ENCODE measurements at regions not wholly inside any gene's neighbourhood (a gene's known extent, or its start where the extent isn't known, plus 50 kb on each side); places are given as distances from the start of the nearest gene placed in this dataset.

GRCh38 chr1:29876441-29876840 is 640.1 kb downstream of the PTPRU start:
- ATAC-seq, result no peak
- TF ChIP-seq CSRNP3 (CRISPR knock-in tag; IDR thresholded peaks at IDR 0.05) (no peak), OSR1 (CRISPR knock-in tag; IDR thresholded peaks at IDR 0.05) (no peak), ZFP3 (CRISPR knock-in tag; IDR thresholded peaks at IDR 0.05) (no peak), ZC3H10 (CRISPR knock-in tag; IDR thresholded peaks at IDR 0.05) (no peak), BACH2 (CRISPR knock-in tag; IDR thresholded peaks at IDR 0.05; ENCODE audit: borderline replicate concordance) (no peak), ZNF8 (CRISPR knock-in tag; IDR thresholded peaks at IDR 0.05) (no peak), CSDC2 (CRISPR knock-in tag; IDR thresholded peaks at IDR 0.05) (no peak), PATZ1 (CRISPR knock-in tag; IDR thresholded peaks at IDR 0.05; ENCODE audit: borderline replicate concordance) (no peak), ESRRG (CRISPR knock-in tag; IDR thresholded peaks at IDR 0.05) (no peak), PPARA (CRISPR knock-in tag; IDR thresholded peaks at IDR 0.05; ENCODE audit: borderline replicate concordance) (no peak), TOX (CRISPR knock-in tag; IDR thresholded peaks at IDR 0.05; ENCODE audit: borderline replicate concordance) (no peak), TCF4 (CRISPR knock-in tag; IDR thresholded peaks at IDR 0.05; ENCODE audit: borderline replicate concordance) (no peak), RARB (CRISPR knock-in tag; IDR thresholded peaks at IDR 0.05) (no peak), ARNTL (CRISPR knock-in tag; IDR thresholded peaks at IDR 0.05; ENCODE audit: borderline replicate concordance, low read depth) (no peak), SNAI2 (CRISPR knock-in tag; IDR thresholded peaks at IDR 0.05) (no peak), POU6F1 (CRISPR knock-in tag; IDR thresholded peaks at IDR 0.05; ENCODE audit: borderline replicate concordance, low read depth) (no peak), ZNF70 (CRISPR knock-in tag; IDR thresholded peaks at IDR 0.05) (no peak), CREB5 (CRISPR knock-in tag; IDR thresholded peaks at IDR 0.05; ENCODE audit: low read depth) (no peak), ISL1 (CRISPR knock-in tag; IDR thresholded peaks at IDR 0.05) (no peak), ZNF565 (CRISPR knock-in tag; conservative IDR thresholded peaks at IDR 0.05; ENCODE audit: low read depth) (no peak)

- no peak for TF ChIP-seq SNAI2 (CRISPR knock-in tag; IDR thresholded peaks at IDR 0.05)
- TF ChIP-seq GLIS3 (CRISPR knock-in tag; IDR thresholded peaks at IDR 0.05), result no peak
- no peak for TF ChIP-seq OSR1 (CRISPR knock-in tag; IDR thresholded peaks at IDR 0.05)
- TF ChIP-seq ZNF70 (CRISPR knock-in tag; IDR thresholded peaks at IDR 0.05), result no peak
- TF ChIP-seq TOX (CRISPR knock-in tag; IDR thresholded peaks at IDR 0.05; ENCODE audit: borderline replicate concordance), result no peak
- TF ChIP-seq ESRRG (CRISPR knock-in tag; IDR thresholded peaks at IDR 0.05), result no peak
- no peak for TF ChIP-seq CSDC2 (CRISPR knock-in tag; IDR thresholded peaks at IDR 0.05)
- TF ChIP-seq PPARA (CRISPR knock-in tag; IDR thresholded peaks at IDR 0.05; ENCODE audit: borderline replicate concordance), result no peak
- no peak for TF ChIP-seq PATZ1 (CRISPR knock-in tag; IDR thresholded peaks at IDR 0.05; ENCODE audit: borderline replicate concordance)
- no peak for TF ChIP-seq ISL1 (CRISPR knock-in tag; IDR thresholded peaks at IDR 0.05)
- TF ChIP-seq CREB5 (CRISPR knock-in tag; IDR thresholded peaks at IDR 0.05; ENCODE audit: low read depth), result no peak
- no peak for TF ChIP-seq ZFP3 (CRISPR knock-in tag; IDR thresholded peaks at IDR 0.05)
- TF ChIP-seq TSHZ2 (CRISPR knock-in tag; IDR thresholded peaks at IDR 0.05), result no peak
- TF ChIP-seq POU6F1 (CRISPR knock-in tag; IDR thresholded peaks at IDR 0.05; ENCODE audit: borderline replicate concordance, low read depth), result no peak
- no peak for TF ChIP-seq ARNTL (CRISPR knock-in tag; IDR thresholded peaks at IDR 0.05; ENCODE audit: borderline replicate concordance, low read depth)
These were observed 639.3 kb downstream of the PTPRU start for GRCh38 chr1:29875557-29876028.

More at GRCh38 chr1:29875557-29876028, 639.3 kb downstream of the PTPRU start:
- ATAC-seq, result no peak; the same call in 2 of the 3 replicates
